Astrocyte (in vitro differentiated cells and primary cell): ENCODE measurements at regions not wholly inside any gene's neighbourhood (a gene's known extent, or its start where the extent isn't known, plus 50 kb on each side); places are given as distances from the start of the nearest gene placed in this dataset.

Experiments used
- DNase-seq: peaks from one replicate; pipeline ENCODE4 v3.0.0-alpha.2; 2010; ENCODE audit warnings: low read depth
- FAIRE-seq: peaks from 2 replicates; lab custom pipeline; 2011; peaks lifted over from hg19 to GRCh38; lab: Jason Lieb, UNC
- H2AFZ ChIP-seq: 2 replicates; pipeline ENCODE4 v1.6.0; 2012; ENCODE audit warnings: low read depth, low read length, inconsistent platforms
- H3K27ac ChIP-seq: 2 replicates; pipeline ENCODE4 v1.5.1; 2011; ENCODE audit warnings: low read depth, low read length, inconsistent platforms
- H3K27me3 ChIP-seq: 2 replicates; pipeline ENCODE4 v1.6.0; 2011; ENCODE audit warnings: low read length, inconsistent platforms; ENCODE audit not compliant: insufficient read depth
- H3K36me3 ChIP-seq: 2 replicates; pipeline ENCODE4 v1.5.1; 2011; ENCODE audit warnings: low read length, inconsistent platforms; ENCODE audit not compliant: insufficient read depth
- H3K4me1 ChIP-seq: 2 replicates; pipeline ENCODE4 v1.5.1; 2011; ENCODE audit warnings: low read length, inconsistent platforms; ENCODE audit not compliant: insufficient read depth
- H3K4me2 ChIP-seq: 2 replicates; pipeline ENCODE4 v1.6.0; 2012; ENCODE audit warnings: low read length, inconsistent platforms
- H3K4me3 ChIP-seq: 2 replicates; pipeline ENCODE4 v1.5.1; 2011; ENCODE audit warnings: low read depth, mild to moderate bottlenecking, low read length, inconsistent platforms; ENCODE audit not compliant: insufficient read depth
- H3K79me2 ChIP-seq: 2 replicates; pipeline ENCODE4 v1.6.0; 2012; ENCODE audit warnings: mild to moderate bottlenecking, low read length, inconsistent platforms; ENCODE audit not compliant: insufficient read depth
- H3K9ac ChIP-seq: 2 replicates; pipeline ENCODE4 v1.6.0; 2012; ENCODE audit warnings: mild to moderate bottlenecking, low read length, inconsistent platforms
- H3K9me3 ChIP-seq: 2 replicates; pipeline ENCODE4 v1.5.1; 2012; ENCODE audit warnings: low read depth, mild to moderate bottlenecking, low read length, inconsistent platforms; ENCODE audit not compliant: insufficient read depth
- H4K20me1 ChIP-seq: 2 replicates; pipeline ENCODE4 v1.6.0; 2012; ENCODE audit warnings: low read length, inconsistent platforms; ENCODE audit not compliant: insufficient read depth
- H3K27ac Mint-ChIP-seq: one replicate; pipeline ENCODE4 v1.8.0; 2021; ENCODE audit warnings: mild to moderate bottlenecking, mixed read lengths; ENCODE audit not compliant: unreplicated experiment
- H3K27me3 Mint-ChIP-seq: one replicate; pipeline ENCODE4 v1.8.0; 2021; ENCODE audit warnings: low read depth, mixed read lengths; ENCODE audit not compliant: unreplicated experiment
- H3K36me3 Mint-ChIP-seq: one replicate; pipeline ENCODE4 v1.8.0; 2021; ENCODE audit warnings: low read depth, mixed read lengths; ENCODE audit not compliant: unreplicated experiment
- H3K4me1 Mint-ChIP-seq: one replicate; pipeline ENCODE4 v1.8.0; 2021; ENCODE audit warnings: low read depth, mixed read lengths; ENCODE audit not compliant: unreplicated experiment
- H3K4me3 Mint-ChIP-seq: one replicate; pipeline ENCODE4 v1.8.0; 2021; ENCODE audit warnings: mild to moderate bottlenecking, moderate library complexity, mixed read lengths; ENCODE audit not compliant: unreplicated experiment
- H3K9me3 Mint-ChIP-seq: one replicate; pipeline ENCODE4 v1.8.0; 2021; ENCODE audit warnings: mild to moderate bottlenecking, mixed read lengths; ENCODE audit not compliant: unreplicated experiment
- EZH2 ChIP-seq: IDR thresholded peaks from 2 replicates; pipeline ENCODE4 v1.6.1; 2012; ENCODE audit warnings: mild to moderate bottlenecking, low read length, inconsistent platforms; ENCODE audit not compliant: insufficient read depth
- TF ChIP-seq, protein P1 (sequence below): IDR thresholded peaks from 2 replicates; pipeline ENCODE4 v1.5.1; 2011; ENCODE audit warnings: low read depth, mild to moderate bottlenecking, inconsistent platforms, low read length, moderate library complexity; ENCODE audit not compliant: insufficient read depth

DNA sequence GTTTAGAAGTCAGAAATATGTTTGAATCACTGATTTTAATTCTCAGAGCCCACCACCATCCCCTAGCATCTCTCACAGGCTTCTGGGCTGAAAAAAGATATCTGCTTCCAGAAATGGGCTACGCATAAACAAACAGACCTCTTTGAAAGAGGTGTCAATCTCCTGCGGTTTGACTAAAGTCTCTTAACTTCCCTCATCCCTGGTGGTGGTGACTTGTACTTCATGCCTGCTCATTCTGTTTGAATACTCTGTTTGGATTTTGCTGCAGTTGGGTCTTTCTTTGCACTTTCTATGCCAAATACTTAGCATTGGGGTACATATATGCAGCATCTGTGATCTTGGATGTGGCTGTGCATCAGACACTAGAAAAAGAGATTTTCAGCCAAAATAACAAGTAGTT lies 157.2 kb upstream of the ATP10B start:
- H3K4me2 ChIP-seq = no peak overlapping the region
- DNase-seq = no peak
- H2AFZ ChIP-seq = no peak overlapping the region
- H3K9me3 Mint-ChIP-seq = peaks cover 6% of the 10 kb centered on the region
- no peak overlapping the region for H3K4me3 ChIP-seq
- H3K79me2 ChIP-seq = no peaks in the 10 kb centered on the region
- no peaks in the 10 kb centered on the region for H3K36me3 ChIP-seq
- H3K4me1 ChIP-seq = no peaks in the 10 kb centered on the region
- no peak overlapping the region for H3K27ac ChIP-seq
- no peak overlapping the region for H3K9ac ChIP-seq
- TF ChIP-seq, protein P1, sequence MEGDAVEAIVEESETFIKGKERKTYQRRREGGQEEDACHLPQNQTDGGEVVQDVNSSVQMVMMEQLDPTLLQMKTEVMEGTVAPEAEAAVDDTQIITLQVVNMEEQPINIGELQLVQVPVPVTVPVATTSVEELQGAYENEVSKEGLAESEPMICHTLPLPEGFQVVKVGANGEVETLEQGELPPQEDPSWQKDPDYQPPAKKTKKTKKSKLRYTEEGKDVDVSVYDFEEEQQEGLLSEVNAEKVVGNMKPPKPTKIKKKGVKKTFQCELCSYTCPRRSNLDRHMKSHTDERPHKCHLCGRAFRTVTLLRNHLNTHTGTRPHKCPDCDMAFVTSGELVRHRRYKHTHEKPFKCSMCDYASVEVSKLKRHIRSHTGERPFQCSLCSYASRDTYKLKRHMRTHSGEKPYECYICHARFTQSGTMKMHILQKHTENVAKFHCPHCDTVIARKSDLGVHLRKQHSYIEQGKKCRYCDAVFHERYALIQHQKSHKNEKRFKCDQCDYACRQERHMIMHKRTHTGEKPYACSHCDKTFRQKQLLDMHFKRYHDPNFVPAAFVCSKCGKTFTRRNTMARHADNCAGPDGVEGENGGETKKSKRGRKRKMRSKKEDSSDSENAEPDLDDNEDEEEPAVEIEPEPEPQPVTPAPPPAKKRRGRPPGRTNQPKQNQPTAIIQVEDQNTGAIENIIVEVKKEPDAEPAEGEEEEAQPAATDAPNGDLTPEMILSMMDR = no peak
- TF ChIP-seq EZH2 = no peak
- H3K4me1 Mint-ChIP-seq = no peaks in the 10 kb centered on the region
- H3K27me3 Mint-ChIP-seq = peaks cover 9% of the 10 kb centered on the region
- H3K9me3 ChIP-seq = peaks cover 10% of the 10 kb centered on the region
- no peaks in the 10 kb centered on the region for H3K36me3 Mint-ChIP-seq
- H3K27me3 ChIP-seq = no peaks in the 10 kb centered on the region
- no peak overlapping the region for H3K27ac Mint-ChIP-seq
- FAIRE-seq = no peak
- no peaks in the 10 kb centered on the region for H4K20me1 ChIP-seq
- H3K4me3 Mint-ChIP-seq = no peak overlapping the region

DNA sequence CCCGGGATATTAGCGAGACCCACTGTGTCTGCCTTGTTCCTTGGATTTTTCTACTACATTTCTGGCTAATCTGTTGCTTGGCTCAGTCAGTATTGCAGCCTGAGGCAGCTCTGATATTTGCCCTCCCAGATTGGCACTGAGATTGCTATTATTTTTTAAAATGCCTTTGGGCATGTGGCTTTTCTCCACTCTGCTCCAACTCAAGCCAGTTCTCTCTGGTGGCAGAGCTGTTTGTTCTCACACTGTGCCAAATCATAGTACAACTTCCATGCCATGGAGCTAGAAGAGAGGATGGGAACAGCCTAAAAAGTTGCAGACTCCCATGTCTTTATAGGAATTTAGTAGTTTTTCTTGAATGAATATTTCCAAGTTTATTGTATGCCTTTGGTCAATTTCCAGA lies 155.9 kb upstream of the ATP10B start:
- H3K4me1 Mint-ChIP-seq = no peaks in the 10 kb centered on the region
- FAIRE-seq = no peak

DNA sequence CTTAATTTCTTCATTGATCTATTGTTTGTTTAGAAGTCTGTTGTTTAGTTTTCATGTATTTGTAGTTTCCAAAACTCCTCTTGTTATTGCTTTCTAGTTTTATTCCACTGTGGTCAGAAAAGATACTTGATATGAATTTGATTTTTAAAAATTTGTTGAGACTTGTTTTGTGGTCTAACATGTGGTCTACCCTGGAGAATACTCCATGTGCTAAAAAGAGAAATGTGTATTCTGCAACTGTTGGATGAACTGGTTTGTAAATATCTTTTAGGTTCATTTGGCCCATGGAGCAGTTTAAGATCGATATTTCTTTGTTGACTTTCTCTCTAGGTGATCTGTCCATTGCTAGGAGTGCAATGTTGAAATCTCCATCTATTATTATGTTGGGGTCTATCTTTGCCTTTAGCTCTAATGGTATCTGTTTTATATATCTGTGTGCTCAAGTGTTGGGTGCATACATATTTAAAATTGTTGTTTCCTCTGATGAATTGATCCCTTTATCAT lies 150.6 kb upstream of the ATP10B start:
- H3K9me3 ChIP-seq = peaks cover 5% of the 10 kb centered on the region
- H2AFZ ChIP-seq = no peak overlapping the region
- FAIRE-seq (no peak), DNase-seq (no peak)
- no peaks in the 10 kb centered on the region for H3K27me3 Mint-ChIP-seq
- H3K4me3 Mint-ChIP-seq = no peak overlapping the region
- no peaks in the 10 kb centered on the region for H3K36me3 Mint-ChIP-seq
- H3K4me3 ChIP-seq = no peak overlapping the region
- H3K27ac Mint-ChIP-seq = no peak overlapping the region
- peaks cover 6% of the 10 kb centered on the region for H3K9me3 Mint-ChIP-seq
- no peaks in the 10 kb centered on the region for H3K4me1 Mint-ChIP-seq
- H4K20me1 ChIP-seq = no peaks in the 10 kb centered on the region
- no peaks in the 10 kb centered on the region for H3K79me2 ChIP-seq
- no peak overlapping the region for H3K4me2 ChIP-seq
- TF ChIP-seq EZH2 = no peak
- TF ChIP-seq, protein P1 = no peak
- no peaks in the 10 kb centered on the region for H3K27me3 ChIP-seq
- no peak overlapping the region for H3K27ac ChIP-seq
- H3K4me1 ChIP-seq = no peaks in the 10 kb centered on the region
- H3K36me3 ChIP-seq = no peaks in the 10 kb centered on the region
- H3K9ac ChIP-seq = no peak overlapping the region

More for the DNA sequence above, 155.9 kb upstream of the ATP10B start:
- no peak overlapping the region for H3K4me2 ChIP-seq
- DNase-seq = no peak
- no peak overlapping the region for H3K9ac ChIP-seq
- Mint-ChIP-seq H3K9me3 (peaks cover 6% of the 10 kb centered on the region), H3K27me3 (peaks cover 6% of the 10 kb centered on the region), H3K36me3 (no peaks in the 10 kb centered on the region), H3K27ac (no peak overlapping the region), H3K4me3 (no peak overlapping the region)
- H4K20me1 ChIP-seq = no peaks in the 10 kb centered on the region
- H3K27me3 ChIP-seq = no peaks in the 10 kb centered on the region
- no peak overlapping the region for H2AFZ ChIP-seq
- no peaks in the 10 kb centered on the region for H3K4me1 ChIP-seq
- no peak overlapping the region for H3K4me3 ChIP-seq
- no peaks in the 10 kb centered on the region for H3K36me3 ChIP-seq
- peaks cover 5% of the 10 kb centered on the region for H3K9me3 ChIP-seq
- no peak overlapping the region for H3K27ac ChIP-seq
- no peaks in the 10 kb centered on the region for H3K79me2 ChIP-seq
- TF ChIP-seq, protein P1 = no peak
- TF ChIP-seq EZH2 = no peak
